Fibroblast of lung (primary cell): ENCODE measurements at regions not wholly inside any gene's neighbourhood (a gene's known extent, or its start where the extent isn't known, plus 50 kb on each side); places are given as distances from the start of the nearest gene placed in this dataset.

Source experiments
- EZH2 ChIP-seq: IDR thresholded peaks from 2 replicates; pipeline ENCODE4 v1.5.1; 2012; ENCODE audit warnings: low read length, control low read depth, mild to moderate bottlenecking; ENCODE audit errors: missing control alignments
- TF ChIP-seq, protein P1 (sequence below), 2 donors: IDR thresholded peaks in 1 of 2; conservative IDR thresholded peaks in 1 of 2; 1 replicate in 1 of 2; 2 replicates in 1 of 2; pipeline ENCODE4 v1.5.1; 2011 to 2012; ENCODE audit warnings: low read length in 2 of 2, control low read depth in 1 of 2, inconsistent platforms in 1 of 2, low read depth in 1 of 2, mild to moderate bottlenecking in 1 of 2

DNA sequence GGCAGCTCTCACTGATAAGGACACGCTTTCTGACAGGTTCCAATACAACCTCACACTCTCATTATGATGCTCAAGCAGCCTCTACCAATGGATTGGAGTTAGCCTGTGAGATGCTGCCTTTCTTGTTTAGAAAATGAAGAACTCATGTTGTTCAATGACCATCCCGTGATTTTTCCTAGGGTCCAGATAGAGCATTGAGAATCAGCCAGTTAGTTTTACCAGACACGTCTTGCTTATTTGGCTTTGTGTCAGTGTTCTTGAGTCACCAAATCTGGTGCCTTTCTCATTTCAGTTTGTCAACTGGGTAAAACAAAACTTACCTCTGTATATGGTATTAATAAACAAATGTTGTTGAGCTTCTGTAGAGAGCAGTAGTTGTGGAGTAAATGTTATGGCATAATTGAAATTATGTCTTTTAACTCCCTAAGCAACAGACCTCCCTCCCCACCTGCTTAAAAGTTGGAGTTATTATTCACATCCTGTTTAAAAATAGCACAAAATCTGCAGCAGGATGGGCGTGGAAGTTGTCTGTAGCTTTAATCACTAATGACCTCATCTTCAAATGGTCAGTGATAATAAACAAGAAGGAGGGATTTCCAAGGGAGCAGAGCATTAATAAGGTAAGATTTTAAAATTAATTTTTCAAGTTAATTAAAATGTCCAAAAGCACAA, 167.3 kb downstream of the HRH4 start:
- TF ChIP-seq, protein P1, sequence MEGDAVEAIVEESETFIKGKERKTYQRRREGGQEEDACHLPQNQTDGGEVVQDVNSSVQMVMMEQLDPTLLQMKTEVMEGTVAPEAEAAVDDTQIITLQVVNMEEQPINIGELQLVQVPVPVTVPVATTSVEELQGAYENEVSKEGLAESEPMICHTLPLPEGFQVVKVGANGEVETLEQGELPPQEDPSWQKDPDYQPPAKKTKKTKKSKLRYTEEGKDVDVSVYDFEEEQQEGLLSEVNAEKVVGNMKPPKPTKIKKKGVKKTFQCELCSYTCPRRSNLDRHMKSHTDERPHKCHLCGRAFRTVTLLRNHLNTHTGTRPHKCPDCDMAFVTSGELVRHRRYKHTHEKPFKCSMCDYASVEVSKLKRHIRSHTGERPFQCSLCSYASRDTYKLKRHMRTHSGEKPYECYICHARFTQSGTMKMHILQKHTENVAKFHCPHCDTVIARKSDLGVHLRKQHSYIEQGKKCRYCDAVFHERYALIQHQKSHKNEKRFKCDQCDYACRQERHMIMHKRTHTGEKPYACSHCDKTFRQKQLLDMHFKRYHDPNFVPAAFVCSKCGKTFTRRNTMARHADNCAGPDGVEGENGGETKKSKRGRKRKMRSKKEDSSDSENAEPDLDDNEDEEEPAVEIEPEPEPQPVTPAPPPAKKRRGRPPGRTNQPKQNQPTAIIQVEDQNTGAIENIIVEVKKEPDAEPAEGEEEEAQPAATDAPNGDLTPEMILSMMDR (conservative IDR thresholded peaks at IDR 0.05 in 1 of 2, IDR thresholded peaks at IDR 0.05 in 1 of 2; ENCODE audit: low read depth in 1 of 2, low read length in 2 of 2), result no peak
- no peak for TF ChIP-seq EZH2
